Peyer's patch (tissue), 4 donors: ENCODE measurements at regions not wholly inside any gene's neighbourhood (a gene's known extent, or its start where the extent isn't known, plus 50 kb on each side); places are given as distances from the start of the nearest gene placed in this dataset.

Experiments
- CTCF ChIP-seq, 6 experiments: fragments of 450-650 bp in 4 of 6; fragments of 200-600 bp in 2 of 6; sonication (generic) in 1 of 6; IDR thresholded peaks; one replicate each; pipeline ENCODE4 v1.5.1; 2017 to 2019; ENCODE audit warnings: antibody characterized with exemption in 6 of 6, mild to moderate bottlenecking in 3 of 6, moderate library complexity in 1 of 6
- POLR2A ChIP-seq, 2 donors: fragments of 450-650 bp; IDR thresholded peaks; one replicate each; pipeline ENCODE4 v1.5.1; 2017; ENCODE audit warnings: antibody characterized with exemption in 2 of 2, mild to moderate bottlenecking in 2 of 2, moderate library complexity in 2 of 2

- no peak for TF ChIP-seq CTCF (IDR thresholded peaks at IDR 0.05)
- TF ChIP-seq POLR2A (IDR thresholded peaks at IDR 0.05), result no peak
Observed at GRCh38 chr10:69715156-69715898, 85.3 kb downstream of the FAM241B start.
